ENCODE measurements at regions not wholly inside any gene's neighbourhood (a gene's known extent, or its start where the extent isn't known, plus 50 kb on each side); places are given as distances from the start of the nearest gene placed in this dataset.

- no peak for TF ChIP-seq CTCF (IDR thresholded peaks at IDR 0.05)
- TF ChIP-seq POLR2AphosphoS5 (IDR thresholded peaks at IDR 0.05; ENCODE audit: low read depth, low read length), result no peak
- TF ChIP-seq, protein P1, sequence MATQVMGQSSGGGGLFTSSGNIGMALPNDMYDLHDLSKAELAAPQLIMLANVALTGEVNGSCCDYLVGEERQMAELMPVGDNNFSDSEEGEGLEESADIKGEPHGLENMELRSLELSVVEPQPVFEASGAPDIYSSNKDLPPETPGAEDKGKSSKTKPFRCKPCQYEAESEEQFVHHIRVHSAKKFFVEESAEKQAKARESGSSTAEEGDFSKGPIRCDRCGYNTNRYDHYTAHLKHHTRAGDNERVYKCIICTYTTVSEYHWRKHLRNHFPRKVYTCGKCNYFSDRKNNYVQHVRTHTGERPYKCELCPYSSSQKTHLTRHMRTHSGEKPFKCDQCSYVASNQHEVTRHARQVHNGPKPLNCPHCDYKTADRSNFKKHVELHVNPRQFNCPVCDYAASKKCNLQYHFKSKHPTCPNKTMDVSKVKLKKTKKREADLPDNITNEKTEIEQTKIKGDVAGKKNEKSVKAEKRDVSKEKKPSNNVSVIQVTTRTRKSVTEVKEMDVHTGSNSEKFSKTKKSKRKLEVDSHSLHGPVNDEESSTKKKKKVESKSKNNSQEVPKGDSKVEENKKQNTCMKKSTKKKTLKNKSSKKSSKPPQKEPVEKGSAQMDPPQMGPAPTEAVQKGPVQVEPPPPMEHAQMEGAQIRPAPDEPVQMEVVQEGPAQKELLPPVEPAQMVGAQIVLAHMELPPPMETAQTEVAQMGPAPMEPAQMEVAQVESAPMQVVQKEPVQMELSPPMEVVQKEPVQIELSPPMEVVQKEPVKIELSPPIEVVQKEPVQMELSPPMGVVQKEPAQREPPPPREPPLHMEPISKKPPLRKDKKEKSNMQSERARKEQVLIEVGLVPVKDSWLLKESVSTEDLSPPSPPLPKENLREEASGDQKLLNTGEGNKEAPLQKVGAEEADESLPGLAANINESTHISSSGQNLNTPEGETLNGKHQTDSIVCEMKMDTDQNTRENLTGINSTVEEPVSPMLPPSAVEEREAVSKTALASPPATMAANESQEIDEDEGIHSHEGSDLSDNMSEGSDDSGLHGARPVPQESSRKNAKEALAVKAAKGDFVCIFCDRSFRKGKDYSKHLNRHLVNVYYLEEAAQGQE (IDR thresholded peaks at IDR 0.05; ENCODE audit: insufficient read depth in 1 of 2, low read depth in 2 of 2, low read length in 1 of 2), result no peak
- no peak for TF ChIP-seq SIN3A (IDR thresholded peaks at IDR 0.05; ENCODE audit: borderline replicate concordance, insufficient read depth, low read depth, low read length)
- no peak for TF ChIP-seq TCF7L2 (IDR thresholded peaks at IDR 0.05; ENCODE audit: low read depth, low read length)
Observed at GRCh38 chr20:56829788-56830385, 200.8 kb downstream of the TFAP2C start.
